HFFc6 (cell line): ENCODE measurements at regions not wholly inside any gene's neighbourhood (a gene's known extent, or its start where the extent isn't known, plus 50 kb on each side); places are given as distances from the start of the nearest gene placed in this dataset.

Experiments
- DNase-seq: peaks from one replicate; pipeline ENCODE4 v3.0.0-alpha.2; 2018
- H3K27ac Mint-ChIP-seq: 2 replicates; pipeline ENCODE4 v1.8.0; 2020; ENCODE audit warnings: mild to moderate bottlenecking, mixed read lengths
- H3K27me3 Mint-ChIP-seq: 2 replicates; pipeline ENCODE4 v1.8.0; 2021; ENCODE audit warnings: mild to moderate bottlenecking, moderate library complexity, mixed read lengths; ENCODE audit not compliant: insufficient read depth
- H3K36me3 Mint-ChIP-seq: 2 replicates; pipeline ENCODE4 v1.8.0; 2021; ENCODE audit warnings: low read depth, mixed read lengths
- H3K4me1 Mint-ChIP-seq: 2 replicates; pipeline ENCODE4 v1.8.0; 2020; ENCODE audit warnings: low read depth, mixed read lengths
- H3K4me3 Mint-ChIP-seq: 2 replicates; pipeline ENCODE4 v1.8.0; 2020; ENCODE audit warnings: mild to moderate bottlenecking, moderate library complexity, mixed read lengths
- H3K9me3 Mint-ChIP-seq: 2 replicates; pipeline ENCODE4 v1.8.0; 2020; ENCODE audit warnings: mild to moderate bottlenecking, mixed read lengths
- TF ChIP-seq, protein P1 (sequence below): fragments of 200-600 bp; sonication (generic); IDR thresholded peaks from 2 replicates; pipeline ENCODE4 v1.5.0; 2021; ENCODE audit warnings: antibody characterized with exemption, mild to moderate bottlenecking

DNA sequence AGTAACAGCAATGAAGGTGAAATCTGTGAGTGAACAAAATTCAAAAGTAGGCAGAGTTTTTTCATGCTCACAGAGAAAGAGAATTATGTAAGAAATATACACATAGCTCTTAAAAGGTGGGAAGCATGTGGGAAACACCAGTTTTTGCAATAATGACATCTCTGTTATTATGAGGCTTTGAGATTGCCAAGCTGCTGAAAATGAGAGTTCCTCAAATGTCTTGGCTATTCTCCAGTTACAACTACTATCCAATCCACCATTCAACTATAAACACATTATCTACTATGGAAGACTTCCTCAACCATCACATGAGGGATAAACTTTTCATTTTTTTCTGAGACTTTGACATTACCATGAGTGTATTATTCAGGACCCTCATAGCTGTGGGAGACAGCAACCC is 420.8 kb upstream of the ACTBL2 start:
- no peak overlapping the region for H3K4me3 Mint-ChIP-seq
- H3K9me3 Mint-ChIP-seq: no peaks in the 10 kb centered on the region
- H3K36me3 Mint-ChIP-seq: no peaks in the 10 kb centered on the region
- no peaks in the 10 kb centered on the region for H3K27me3 Mint-ChIP-seq
- TF ChIP-seq, protein P1, sequence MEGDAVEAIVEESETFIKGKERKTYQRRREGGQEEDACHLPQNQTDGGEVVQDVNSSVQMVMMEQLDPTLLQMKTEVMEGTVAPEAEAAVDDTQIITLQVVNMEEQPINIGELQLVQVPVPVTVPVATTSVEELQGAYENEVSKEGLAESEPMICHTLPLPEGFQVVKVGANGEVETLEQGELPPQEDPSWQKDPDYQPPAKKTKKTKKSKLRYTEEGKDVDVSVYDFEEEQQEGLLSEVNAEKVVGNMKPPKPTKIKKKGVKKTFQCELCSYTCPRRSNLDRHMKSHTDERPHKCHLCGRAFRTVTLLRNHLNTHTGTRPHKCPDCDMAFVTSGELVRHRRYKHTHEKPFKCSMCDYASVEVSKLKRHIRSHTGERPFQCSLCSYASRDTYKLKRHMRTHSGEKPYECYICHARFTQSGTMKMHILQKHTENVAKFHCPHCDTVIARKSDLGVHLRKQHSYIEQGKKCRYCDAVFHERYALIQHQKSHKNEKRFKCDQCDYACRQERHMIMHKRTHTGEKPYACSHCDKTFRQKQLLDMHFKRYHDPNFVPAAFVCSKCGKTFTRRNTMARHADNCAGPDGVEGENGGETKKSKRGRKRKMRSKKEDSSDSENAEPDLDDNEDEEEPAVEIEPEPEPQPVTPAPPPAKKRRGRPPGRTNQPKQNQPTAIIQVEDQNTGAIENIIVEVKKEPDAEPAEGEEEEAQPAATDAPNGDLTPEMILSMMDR: no peak
- no peak overlapping the region for H3K27ac Mint-ChIP-seq
- no peaks in the 10 kb centered on the region for H3K4me1 Mint-ChIP-seq
- no peak for DNase-seq

DNA sequence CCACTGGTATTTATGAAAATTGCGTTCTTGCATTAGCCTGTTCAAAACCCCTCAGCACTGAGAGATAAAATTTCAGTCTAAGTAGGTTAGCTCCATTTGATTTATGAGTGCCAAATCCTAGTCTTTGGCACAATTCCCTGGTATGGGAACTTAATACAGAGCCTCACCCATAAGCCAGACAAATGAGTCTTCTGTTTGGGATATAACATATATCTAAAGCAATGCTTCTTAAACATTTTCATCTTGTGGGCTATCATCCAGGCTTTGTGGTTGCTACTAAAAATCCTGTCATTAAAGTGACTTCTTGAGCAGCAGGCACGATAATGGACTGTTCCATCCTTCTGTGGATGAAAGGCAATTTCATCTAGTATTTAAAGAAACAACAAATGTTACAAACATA is 419.5 kb upstream of the ACTBL2 start:
- Mint-ChIP-seq H3K9me3 (no peaks in the 10 kb centered on the region), H3K27me3 (no peaks in the 10 kb centered on the region), H3K4me1 (no peaks in the 10 kb centered on the region), H3K36me3 (no peaks in the 10 kb centered on the region), H3K27ac (no peak overlapping the region), H3K4me3 (no peak overlapping the region)
- DNase-seq: no peak
- TF ChIP-seq, protein P1: no peak

DNA sequence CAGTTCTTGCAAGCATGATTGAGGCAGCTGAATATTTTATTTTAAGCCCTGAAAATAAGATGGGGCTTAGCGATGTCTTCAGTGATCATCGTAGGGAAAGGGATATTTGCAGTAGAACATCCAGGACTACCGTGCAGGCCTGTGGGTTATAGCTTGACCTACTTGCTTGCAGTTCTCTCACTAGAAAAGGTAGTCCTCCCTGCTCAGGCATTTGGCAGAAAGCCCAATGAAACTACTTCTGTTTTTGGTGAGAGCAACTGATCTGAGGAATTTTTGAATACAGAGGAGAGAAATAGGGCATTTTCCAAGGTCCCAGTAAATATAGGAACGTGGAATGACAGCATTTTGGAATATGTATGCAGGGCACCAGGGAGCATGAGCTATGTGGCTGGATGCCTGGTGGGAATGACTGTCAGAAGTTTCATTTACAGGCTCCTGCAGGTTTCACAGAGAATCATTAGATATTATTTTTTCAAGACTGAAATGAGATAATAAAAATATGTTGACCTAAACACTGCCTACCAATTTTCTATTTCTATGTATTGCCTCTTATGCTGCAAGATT is 417.9 kb upstream of the ACTBL2 start:
- TF ChIP-seq, protein P1: no peak
- Mint-ChIP-seq H3K27me3 (no peaks in the 10 kb centered on the region), H3K27ac (no peak overlapping the region), H3K4me1 (peaks cover 14% of the 10 kb centered on the region), H3K9me3 (no peaks in the 10 kb centered on the region), H3K36me3 (no peaks in the 10 kb centered on the region), H3K4me3 (no peak overlapping the region)
- no peak for DNase-seq

DNA sequence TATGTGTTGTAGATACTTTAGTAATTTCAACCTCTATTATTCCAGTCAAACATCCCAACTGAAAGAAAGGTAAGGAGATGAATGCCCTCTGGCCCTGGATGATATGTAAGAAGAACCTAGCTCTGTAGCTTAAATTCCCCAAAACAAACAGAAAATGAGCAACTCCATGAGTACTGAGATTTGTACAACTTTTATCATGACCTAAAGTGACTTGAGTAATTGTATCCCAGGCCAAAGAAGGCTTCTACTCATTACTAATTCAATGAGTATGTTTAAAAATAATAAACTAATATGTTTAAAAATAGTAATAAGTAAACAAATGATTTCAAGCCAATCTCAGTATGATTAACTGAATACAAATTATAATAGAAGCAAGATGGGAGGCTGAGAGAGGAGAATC is 414.0 kb upstream of the ACTBL2 start:
- H3K4me3 Mint-ChIP-seq: no peak overlapping the region
- H3K27ac Mint-ChIP-seq: no peak overlapping the region
- no peaks in the 10 kb centered on the region; the same call in 1 of the 2 replicates for H3K27me3 Mint-ChIP-seq
- H3K36me3 Mint-ChIP-seq: no peaks in the 10 kb centered on the region
- TF ChIP-seq, protein P1: no peak
- peaks cover 15% of the 10 kb centered on the region for H3K4me1 Mint-ChIP-seq
- DNase-seq: no peak
- no peaks in the 10 kb centered on the region for H3K9me3 Mint-ChIP-seq

DNA sequence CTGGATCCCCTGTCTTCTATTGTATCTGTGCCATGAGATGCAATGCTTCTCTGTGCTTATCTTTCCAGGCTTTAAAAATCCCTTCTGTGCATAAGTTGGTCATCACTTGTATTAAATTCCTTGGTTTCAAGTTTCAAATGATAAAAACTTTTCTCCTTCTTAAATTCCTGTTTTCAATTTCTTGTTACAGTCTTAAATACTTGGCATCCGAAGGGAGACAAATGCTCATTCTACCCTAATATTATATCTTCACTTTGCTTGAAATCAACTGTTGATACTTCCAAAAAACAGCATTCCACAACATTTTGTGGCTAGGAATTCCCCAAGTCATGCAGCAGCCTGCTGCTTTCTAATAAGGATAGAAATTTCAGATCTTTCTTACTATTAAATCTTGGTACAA is 413.2 kb upstream of the ACTBL2 start:
- Mint-ChIP-seq H3K4me1 (peaks cover 15% of the 10 kb centered on the region), H3K36me3 (no peaks in the 10 kb centered on the region), H3K9me3 (no peaks in the 10 kb centered on the region), H3K4me3 (no peak overlapping the region), H3K27me3 (no peaks in the 10 kb centered on the region; the same call in 1 of the 2 replicates), H3K27ac (no peak overlapping the region)
- TF ChIP-seq, protein P1: no peak
- DNase-seq: no peak

DNA sequence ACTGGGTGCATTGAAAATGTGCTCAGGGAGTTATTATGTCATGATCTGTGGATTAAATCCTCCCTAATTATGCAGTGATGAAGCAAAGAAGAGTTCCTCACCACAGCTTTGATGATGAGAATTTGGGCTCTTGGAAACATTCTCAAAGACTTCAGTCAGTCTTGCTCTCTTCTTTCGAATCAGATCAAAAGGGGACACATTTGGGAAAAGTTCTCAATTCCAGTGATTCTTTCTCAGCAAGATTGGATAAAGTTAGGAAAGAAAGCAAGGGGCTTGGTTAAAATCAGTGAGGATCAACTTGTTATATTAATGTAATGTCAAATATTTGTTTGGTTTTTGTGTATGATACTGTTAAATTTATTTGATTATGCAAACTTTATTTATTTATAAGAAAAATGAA is 411.3 kb upstream of the ACTBL2 start:
- Mint-ChIP-seq H3K4me3 (no peak overlapping the region), H3K4me1 (peaks cover 28% of the 10 kb centered on the region), H3K27me3 (no peaks in the 10 kb centered on the region; the same call in 1 of the 2 replicates), H3K9me3 (no peaks in the 10 kb centered on the region), H3K36me3 (no peaks in the 10 kb centered on the region), H3K27ac (no peak overlapping the region)
- TF ChIP-seq, protein P1: no peak
- DNase-seq: no peak
